GM19463 (cell line): ENCODE measurements at regions not wholly inside any gene's neighbourhood (a gene's known extent, or its start where the extent isn't known, plus 50 kb on each side); places are given as distances from the start of the nearest gene placed in this dataset.

Experiments
- ATAC-seq: cut with Tn5 transposase; IDR thresholded peaks from one replicate; pipeline ENCODE4 v1.9.1; 2021; ENCODE audit warnings: mild to moderate bottlenecking, moderate library complexity; ENCODE audit not compliant: unreplicated experiment

GRCh38 chr4:26067035-26067434 lies 153.0 kb downstream of the SMIM20 start:
- no peak for ATAC-seq

GRCh38 chr4:26069218-26069617 lies 155.2 kb downstream of the SMIM20 start:
- ATAC-seq: peak; percentile 62

GRCh38 chr4:26071688-26072087 lies 157.7 kb downstream of the SMIM20 start:
- no peak for ATAC-seq

GRCh38 chr4:26073886-26074560 lies 160.0 kb downstream of the SMIM20 start:
- ATAC-seq: no peak

GRCh38 chr4:26074712-26075430 lies 160.9 kb downstream of the SMIM20 start:
- peak; percentile 69 for ATAC-seq

GRCh38 chr4:26075583-26075982 lies 161.6 kb downstream of the SMIM20 start:
- peak; percentile 4 for ATAC-seq

- ATAC-seq: peak; percentile 73
These were observed 162.1 kb downstream of the SMIM20 start for GRCh38 chr4:26076000-26076587.

- ATAC-seq: no peak
These were observed 162.9 kb downstream of the SMIM20 start for GRCh38 chr4:26076896-26077295.

GRCh38 chr4:26077756-26078155 lies 163.7 kb downstream of the SMIM20 start:
- no peak for ATAC-seq

- ATAC-seq: no peak
These were observed 167.0 kb downstream of the SMIM20 start for GRCh38 chr4:26080870-26081628.

GRCh38 chr4:26081795-26082498 lies 167.9 kb downstream of the SMIM20 start:
- ATAC-seq: peak; percentile 23

GRCh38 chr4:26082565-26082964 lies 168.5 kb downstream of the SMIM20 start:
- no peak for ATAC-seq

- peak; percentile 53 for ATAC-seq
These were observed 170.0 kb downstream of the SMIM20 start for GRCh38 chr4:26083987-26084386.

- ATAC-seq: no peak
These were observed 170.4 kb downstream of the SMIM20 start for GRCh38 chr4:26084414-26084813.

GRCh38 chr4:26085551-26085950 lies 171.5 kb downstream of the SMIM20 start:
- no peak for ATAC-seq

GRCh38 chr4:26086621-26087441 lies 172.8 kb downstream of the SMIM20 start:
- ATAC-seq: no peak

GRCh38 chr4:26088433-26088928 lies 174.5 kb downstream of the SMIM20 start:
- ATAC-seq: peak; percentile 75

GRCh38 chr4:26093551-26093950 lies 179.5 kb downstream of the SMIM20 start:
- ATAC-seq: no peak

GRCh38 chr4:26094076-26094475 lies 180.1 kb downstream of the SMIM20 start:
- ATAC-seq: no peak

- no peak for ATAC-seq
These were observed 180.9 kb downstream of the SMIM20 start for GRCh38 chr4:26094911-26095310.
